ENCODE measurements at regions not wholly inside any gene's neighbourhood (a gene's known extent, or its start where the extent isn't known, plus 50 kb on each side); places are given as distances from the start of the nearest gene placed in this dataset.
A peak's percentile ranks its signal among the peaks of the same experiment; 100 is the strongest.

DNA sequence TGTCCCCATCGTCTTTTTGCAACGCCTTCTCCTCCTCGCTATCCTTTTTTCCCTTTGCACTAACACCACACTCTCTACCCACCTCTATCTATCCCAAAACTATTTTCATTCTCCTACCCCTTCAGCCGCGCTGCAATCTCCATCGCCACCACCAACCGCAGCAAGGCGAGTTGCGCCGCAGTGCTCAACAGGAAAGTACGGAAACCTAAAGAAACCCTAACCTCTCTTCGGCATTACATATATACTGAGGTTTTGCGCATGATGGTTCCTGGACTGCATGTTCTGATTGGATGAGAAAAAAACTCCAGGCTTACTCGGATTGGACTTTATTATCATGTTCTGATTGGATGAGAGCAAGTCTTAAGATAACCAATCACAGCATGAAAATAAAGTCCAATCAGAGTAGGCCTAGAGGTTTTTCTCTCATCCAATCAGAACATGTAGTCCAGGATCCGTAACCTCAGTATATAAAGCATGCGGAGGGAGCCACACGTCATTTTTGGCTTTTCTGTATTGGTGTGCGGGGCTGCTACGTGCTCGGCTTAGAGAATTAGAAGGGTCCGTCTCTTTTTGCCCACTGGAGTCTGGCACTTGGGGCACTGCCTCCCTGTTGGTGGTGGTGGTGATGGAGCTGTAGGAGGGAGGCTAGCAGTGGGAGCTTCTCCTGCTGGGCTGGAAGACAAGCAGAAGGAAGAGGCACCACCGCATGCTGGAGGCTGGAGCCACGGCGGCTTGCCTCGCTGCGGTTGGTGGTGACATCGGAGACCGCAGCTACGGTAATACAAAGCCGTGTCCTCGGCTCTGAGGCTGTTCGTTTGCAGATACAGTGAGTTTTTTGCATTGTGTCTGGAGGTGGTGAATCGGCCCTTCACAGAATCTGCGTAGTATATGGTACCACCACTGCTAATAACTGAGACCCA is 76.1 kb downstream of the TEKT4 start (continued):
- TF ChIP-seq, protein P1, sequence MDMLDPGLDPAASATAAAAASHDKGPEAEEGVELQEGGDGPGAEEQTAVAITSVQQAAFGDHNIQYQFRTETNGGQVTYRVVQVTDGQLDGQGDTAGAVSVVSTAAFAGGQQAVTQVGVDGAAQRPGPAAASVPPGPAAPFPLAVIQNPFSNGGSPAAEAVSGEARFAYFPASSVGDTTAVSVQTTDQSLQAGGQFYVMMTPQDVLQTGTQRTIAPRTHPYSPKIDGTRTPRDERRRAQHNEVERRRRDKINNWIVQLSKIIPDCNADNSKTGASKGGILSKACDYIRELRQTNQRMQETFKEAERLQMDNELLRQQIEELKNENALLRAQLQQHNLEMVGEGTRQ (IDR thresholded peaks at IDR 0.05): no peak
- TF ChIP-seq BHLHE40 (IDR thresholded peaks at IDR 0.05; ENCODE audit: low read depth, low read length): no peak
- no peak for TF ChIP-seq HEYL (CRISPR knock-in tag; IDR thresholded peaks at IDR 0.05)
- no peak for TF ChIP-seq CTCF (IDR thresholded peaks at IDR 0.05)
- no peak for TF ChIP-seq CBX8 (IDR thresholded peaks at IDR 0.05)
- no peak for TF ChIP-seq ATOH8 (CRISPR knock-in tag; IDR thresholded peaks at IDR 0.05; ENCODE audit: low read depth)
- TF ChIP-seq NFE2L2 (conservative IDR thresholded peaks at IDR 0.05; ENCODE audit: low read length): no peak

DNA sequence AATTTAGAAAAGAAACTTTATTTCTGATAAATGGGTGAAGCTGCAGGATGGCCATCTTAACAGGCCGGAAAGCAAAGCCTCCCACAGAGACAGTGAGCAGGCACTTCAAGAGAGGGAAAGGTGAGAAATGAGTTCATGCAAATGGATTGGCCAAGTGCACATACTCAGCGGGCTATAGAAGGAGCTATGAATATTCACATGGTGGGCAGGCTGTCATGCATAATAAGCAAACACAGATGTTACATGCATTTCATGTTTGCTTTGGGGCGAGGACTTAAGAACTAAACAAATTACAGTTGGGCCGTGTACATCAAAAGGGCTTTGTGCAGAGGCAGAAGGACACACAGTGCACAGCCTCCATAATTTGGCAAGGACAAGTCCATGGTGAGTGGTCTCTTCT is 69.8 kb upstream of the MAL start:
- Histone ChIP-seq H3K9me3 (no peaks in the 10 kb centered on the region), H3K4me2 (no peak overlapping the region), H3K4me1 (no peaks in the 10 kb centered on the region), H3K27ac (no peak overlapping the region), H3K4me3 (no peak overlapping the region)
- WGBS (ENCODE audit: missing lambda C conversion rate): 32% methylated on average over 4 of the region's 4 CpGs
- CTCF ChIA-PET: interaction anchor here (0.6 to 4.9 kb wide), 10 partner anchors 12 to 94 kb away, joined by 3 to 29 read pairs (median 4); partner anchors contain the start of gene TEKT4
- DNase-seq (ENCODE audit: low read depth in 1 of 2, low spot score in 1 of 2) (no peak), ATAC-seq (no peak), FAIRE-seq (no peak)
- TF ChIP-seq ZNF302 (CRISPR knock-in tag; IDR thresholded peaks at IDR 0.05): no peak
- TF ChIP-seq POLR2AphosphoS2 (conservative IDR thresholded peaks at IDR 0.05; ENCODE audit: low read length): no peak
- no peak for TF ChIP-seq MYC (IDR thresholded peaks at IDR 0.05; ENCODE audit: borderline replicate concordance, low read length)
- POLR2A ChIA-PET: no interaction called here

- peak; percentile 77 to 93; a peak in 4 of 6 replicates for ATAC-seq
- DNase-seq (ENCODE audit: low read depth in 1 of 2, low spot score in 1 of 2): peak; percentile 38 to 43
- CTCF ChIA-PET: interaction anchor here (0.6 to 4.9 kb wide), 26 partner anchors 9 to 408 kb away, joined by 3 to 29 read pairs (median 4); partner anchors contain the start of gene TEKT4
- Histone ChIP-seq H3K9me3 (no peaks in the 10 kb centered on the region), H3K4me3 (no peak overlapping the region), H3K4me1 (no peaks in the 10 kb centered on the region), H3K4me2 (no peak overlapping the region), H3K27ac (no peak overlapping the region)
- no peak for FAIRE-seq
- POLR2A ChIA-PET: no interaction called here
- 1% methylated on average over 6 of the region's 6 CpGs for WGBS (ENCODE audit: missing lambda C conversion rate)
- TF ChIP-seq BHLHE40 (IDR thresholded peaks at IDR 0.05; ENCODE audit: low read depth, low read length) (no peak), HEYL (CRISPR knock-in tag; IDR thresholded peaks at IDR 0.05) (no peak), ATOH8 (CRISPR knock-in tag; IDR thresholded peaks at IDR 0.05; ENCODE audit: low read depth) (no peak), JUN (IDR thresholded peaks at IDR 0.05) (no peak), PBX3 (IDR thresholded peaks at IDR 0.05) (no peak), SMC3 (IDR thresholded peaks at IDR 0.05) (peak; percentile 70), CEBPB (IDR thresholded peaks at IDR 0.05) (no peak), HOXB13 (CRISPR knock-in tag; IDR thresholded peaks at IDR 0.05; ENCODE audit: low read depth) (no peak), PHF8 (IDR thresholded peaks at IDR 0.05; ENCODE audit: borderline replicate concordance, low read depth) (no peak), CTCF (IDR thresholded peaks at IDR 0.05) (peak; percentile 71), RAD21 (conservative IDR thresholded peaks at IDR 0.05 in 1 of 2, IDR thresholded peaks at IDR 0.05 in 1 of 2) (peak; percentile 46 to 47; a peak in 3 of 5 replicates), KDM5A (IDR thresholded peaks at IDR 0.05) (no peak), ESRRA (IDR thresholded peaks at IDR 0.05; ENCODE audit: borderline replicate concordance, low read length) (no peak)
Measured at GRCh38 chr2:94956797-94957391, 68.6 kb upstream of the MAL start.

All from A549 (cell line).